ENCODE measurements at regions not wholly inside any gene's neighbourhood (a gene's known extent, or its start where the extent isn't known, plus 50 kb on each side); places are given as distances from the start of the nearest gene placed in this dataset.

- POLR2A ChIA-PET: no interaction called here
- in situ Hi-C loops (cut with HindIII; ENCODE audit: low pct_unique_long_range_greater_than_20kb, low sequenced_read_pairs): no loop called here
- H3K9me3 ChIP-seq (ENCODE audit: control insufficient read depth, insufficient read depth, low read depth, low read length): no peaks in the 10 kb centered on the region
- BruUV-seq (replicated peaks): no TSS peak
- CTCF ChIA-PET: no interaction called here
- intact Hi-C loops (cut with micrococcal nuclease; ENCODE audit: unreplicated experiment): no loop called here
- no peak overlapping the region for H3K4me3 ChIP-seq (ENCODE audit: low read depth in 2 of 2, low read length in 2 of 2)
- TF ChIP-seq TCF7L2 (IDR thresholded peaks at IDR 0.05; ENCODE audit: low read depth, low read length) (no peak), SIN3A (IDR thresholded peaks at IDR 0.05; ENCODE audit: borderline replicate concordance, insufficient read depth, low read depth, low read length) (no peak), POLR2AphosphoS5 (IDR thresholded peaks at IDR 0.05; ENCODE audit: low read depth, low read length) (no peak), CTCF (IDR thresholded peaks at IDR 0.05) (no peak), REST (IDR thresholded peaks at IDR 0.05; ENCODE audit: insufficient read depth in 1 of 2, low read depth in 2 of 2, low read length in 1 of 2) (no peak)
- ATAC-seq (no peak), DNase-seq (ENCODE audit: low read depth, low spot score) (no peak)
- H3K36me3 ChIP-seq (ENCODE audit: control insufficient read depth, insufficient read depth, low read length): no peaks in the 10 kb centered on the region
- H3K4me1 ChIP-seq (ENCODE audit: control insufficient read depth, insufficient read depth, low read length): no peaks in the 10 kb centered on the region
- H3K27me3 ChIP-seq (ENCODE audit: control insufficient read depth, insufficient read depth, low read length): no peaks in the 10 kb centered on the region
- no peak overlapping the region for H3K27ac ChIP-seq (ENCODE audit: low read length)
These were observed 334.7 kb upstream of the ZNF32 start for GRCh38 chr10:43983405-43983804.

GRCh38 chr10:43982250-43982649, 333.6 kb upstream of the ZNF32 start:
- DNase-seq (ENCODE audit: low read depth, low spot score) (no peak), ATAC-seq (no peak)
- ChIA-PET POLR2A (no interaction called here), CTCF (no interaction called here)
- H3K36me3 ChIP-seq (ENCODE audit: control insufficient read depth, insufficient read depth, low read length): no peaks in the 10 kb centered on the region
- H3K27ac ChIP-seq (ENCODE audit: low read length): no peak overlapping the region
- in situ Hi-C loops (cut with HindIII; ENCODE audit: low pct_unique_long_range_greater_than_20kb, low sequenced_read_pairs) (no loop called here), intact Hi-C loops (cut with micrococcal nuclease; ENCODE audit: unreplicated experiment) (no loop called here)
- TF ChIP-seq POLR2AphosphoS5 (IDR thresholded peaks at IDR 0.05; ENCODE audit: low read depth, low read length) (no peak), REST (IDR thresholded peaks at IDR 0.05; ENCODE audit: insufficient read depth in 1 of 2, low read depth in 2 of 2, low read length in 1 of 2) (no peak), SIN3A (IDR thresholded peaks at IDR 0.05; ENCODE audit: borderline replicate concordance, insufficient read depth, low read depth, low read length) (no peak)
- no peaks in the 10 kb centered on the region for H3K4me1 ChIP-seq (ENCODE audit: control insufficient read depth, insufficient read depth, low read length)
- no peaks in the 10 kb centered on the region for H3K27me3 ChIP-seq (ENCODE audit: control insufficient read depth, insufficient read depth, low read length)
- BruUV-seq (replicated peaks): no TSS peak
- H3K4me3 ChIP-seq (ENCODE audit: low read depth in 2 of 2, low read length in 2 of 2): no peak overlapping the region
- H3K9me3 ChIP-seq (ENCODE audit: control insufficient read depth, insufficient read depth, low read depth, low read length): no peaks in the 10 kb centered on the region
